IMR-90 (cell line): ENCODE measurements at regions not wholly inside any gene's neighbourhood (a gene's known extent, or its start where the extent isn't known, plus 50 kb on each side); places are given as distances from the start of the nearest gene placed in this dataset.

ENCODE experiments used
- ATAC-seq: fragments of 200-7000 bp; cut with Tn5 transposase; 2 replicates; pipeline ENCODE4 v1.9.1; 2020; ENCODE audit warnings: low read depth, mild to moderate bottlenecking, moderate library complexity
- BruUV-seq: library from RNA; stranded (reverse); fragments of 400-500 nt; replicated peaks from 2 replicates; lab custom pipeline; 2021; lab: Mats Ljungman, UMichigan
- CTCF ChIA-PET: fragments of 300-600 bp; formaldehyde crosslinking; extraction: SDS; loops from one replicate; lab custom pipeline; 2021; ENCODE audit warnings: antibody characterized with exemption; lab: Yijun Ruan, JAX
- POLR2A ChIA-PET: fragments of 300-600 bp; sonication (Branson Sonifier 250); formaldehyde crosslinking; loops from one replicate; lab custom pipeline; 2022; ENCODE audit warnings: antibody characterized with exemption; ENCODE audit not compliant: unreplicated experiment; lab: Charles Lee
- DNase-seq: peaks from one replicate; pipeline ENCODE4 v3.0.0; 2013
- H2AFZ ChIP-seq: replicated peaks from 2 replicates; pipeline ENCODE3; 2013; ENCODE audit warnings: low read length, mild to moderate bottlenecking; ENCODE audit not compliant: poor library complexity
- H2AK5ac ChIP-seq: 2 replicates; pipeline ENCODE4 v1.6.1; 2013; ENCODE audit warnings: low read depth, low read length, inconsistent platforms
- H2AK9ac ChIP-seq: replicated peaks from 2 replicates; pipeline ENCODE3; 2013; ENCODE audit warnings: mild to moderate bottlenecking, low read depth, low read length, moderate library complexity; ENCODE audit not compliant: poor library complexity
- H2BK120ac ChIP-seq: 2 replicates; pipeline ENCODE4 v1.6.1; 2013; ENCODE audit warnings: low read depth, low read length, inconsistent platforms
- H2BK15ac ChIP-seq: 3 replicates; pipeline ENCODE4 v1.6.1; 2013; ENCODE audit warnings: low read depth, low read length, inconsistent platforms
- H2BK20ac ChIP-seq: 2 replicates; pipeline ENCODE4 v1.6.1; 2013; ENCODE audit warnings: low read depth, mild to moderate bottlenecking, inconsistent platforms, low read length, moderate library complexity
- H2BK5ac ChIP-seq: 2 replicates; pipeline ENCODE4 v1.6.1; 2013; ENCODE audit warnings: mild to moderate bottlenecking, low read depth, low read length, inconsistent platforms; ENCODE audit not compliant: poor library complexity, severe bottlenecking
- H3K14ac ChIP-seq: replicated peaks from 2 replicates; pipeline ENCODE4 v1.6.1; 2013; ENCODE audit warnings: low read depth, low read length, inconsistent platforms
- H3K18ac ChIP-seq: 2 replicates; pipeline ENCODE4 v1.6.1; 2013; ENCODE audit warnings: low read depth, low read length, control low read depth
- H3K23ac ChIP-seq: 2 replicates; pipeline ENCODE4 v1.6.1; 2013; ENCODE audit warnings: low read depth, low read length, inconsistent platforms
- H3K27ac ChIP-seq: 2 replicates; pipeline ENCODE4 v1.5.1; 2013; ENCODE audit warnings: mild to moderate bottlenecking, control low read depth, low read length; ENCODE audit not compliant: insufficient read depth
- H3K27me3 ChIP-seq: 2 replicates; pipeline ENCODE4 v1.6.1; 2013; ENCODE audit warnings: low read length; ENCODE audit not compliant: control insufficient read depth, insufficient read depth
- H3K36me3 ChIP-seq: 2 replicates; pipeline ENCODE4 v1.6.1; 2013; ENCODE audit warnings: low read length, mixed read lengths; ENCODE audit not compliant: control insufficient read depth, insufficient read depth
- H3K4ac ChIP-seq: 2 replicates; pipeline ENCODE4 v1.6.1; 2013; ENCODE audit warnings: low read depth, low read length, inconsistent platforms
- H3K4me1 ChIP-seq: 2 replicates; pipeline ENCODE4 v1.6.1; 2013; ENCODE audit warnings: low read length, mixed read lengths; ENCODE audit not compliant: control insufficient read depth, insufficient read depth
- H3K4me2 ChIP-seq: 2 replicates; pipeline ENCODE4 v1.6.1; 2013; ENCODE audit warnings: low read depth, mild to moderate bottlenecking, control low read depth, low read length, moderate library complexity
- H3K4me3 ChIP-seq: 2 replicates; pipeline ENCODE4 v1.5.1; 2013; ENCODE audit warnings: low read depth, mild to moderate bottlenecking, control low read depth, low read length, moderate library complexity; ENCODE audit not compliant: insufficient read depth
- H3K56ac ChIP-seq: 2 replicates; pipeline ENCODE4 v1.6.1; 2013; ENCODE audit warnings: low read length, inconsistent platforms; ENCODE audit not compliant: insufficient read depth; ENCODE audit errors: extremely low read depth
- H3K79me1 ChIP-seq, 2 experiments: 2 replicates each; pipeline ENCODE4 v1.6.1; 2013; ENCODE audit warnings: low read length in 2 of 2, inconsistent platforms in 1 of 2, low read depth in 1 of 2
- H3K9ac ChIP-seq: 2 replicates; pipeline ENCODE4 v1.6.1; 2013; ENCODE audit warnings: low read depth, low read length, control low read depth
- H3K9me1 ChIP-seq: 2 replicates; pipeline ENCODE4 v1.6.1; 2013; ENCODE audit warnings: low read length, inconsistent platforms; ENCODE audit not compliant: insufficient read depth
- H3K9me3 ChIP-seq: 2 replicates; pipeline ENCODE4 v1.6.1; 2013; ENCODE audit warnings: low read length; ENCODE audit not compliant: control insufficient read depth, insufficient read depth
- H4K20me1 ChIP-seq: 2 replicates; pipeline ENCODE4 v1.6.1; 2013; ENCODE audit warnings: low read length, inconsistent platforms; ENCODE audit not compliant: insufficient read depth
- H4K5ac ChIP-seq: 2 replicates; pipeline ENCODE4 v1.6.1; 2013; ENCODE audit warnings: mild to moderate bottlenecking, low read depth, low read length, control low read depth
- H4K8ac ChIP-seq, 2 experiments: 2 replicates each; pipeline ENCODE4 v1.6.1; 2013; ENCODE audit warnings: low read depth in 2 of 2, low read length in 2 of 2, control low read depth in 1 of 2, inconsistent platforms in 1 of 2
- H4K91ac ChIP-seq: 2 replicates; pipeline ENCODE4 v1.6.1; 2013; ENCODE audit warnings: low read depth, low read length, inconsistent platforms; ENCODE audit not compliant: insufficient read depth
- FOS ChIP-seq: fragments of 150-350 bp; IDR thresholded peaks from 2 replicates; pipeline ENCODE4 v1.6.1; 2016; ENCODE audit warnings: low read depth, low read length
- MAZ ChIP-seq: IDR thresholded peaks from 2 replicates; pipeline ENCODE4 v1.6.1; 2012; ENCODE audit warnings: low read depth, mild to moderate bottlenecking, low read length, improper control_type of control experiment, moderate library complexity, borderline replicate concordance
- NFE2L2 ChIP-seq: fragments of 150-350 bp; IDR thresholded peaks from 2 replicates; pipeline ENCODE4 v1.6.1; 2016; ENCODE audit warnings: low read depth, mild to moderate bottlenecking, low read length
- RAD21 ChIP-seq: IDR thresholded peaks from 2 replicates; pipeline ENCODE4 v1.6.1; 2012; ENCODE audit warnings: low read length, improper control_type of control experiment
- RFX5 ChIP-seq: IDR thresholded peaks from 2 replicates; pipeline ENCODE4 v1.8.0; 2012; ENCODE audit warnings: low read depth, mild to moderate bottlenecking, low read length, moderate library complexity
- WGBS, 2 experiments: methylation state at CpG; one replicate each; pipeline versions ENCODE4 v1.1.5 to v1.1.7; 2013; ENCODE audit warnings: missing lambda C conversion rate in 2 of 2; ENCODE audit not compliant: insufficient read length in 1 of 2; ENCODE audit errors: extremely low coverage in 2 of 2; 5-methylcytosine and 5-hydroxymethylcytosine counted together
- dilution Hi-C: fragments of 300-500 bp; cut with HindIII; formaldehyde crosslinking; loops from one replicate; pipeline ENCODE4 v1.14.3; 2018; ENCODE audit warnings: low sequenced_read_pairs; ENCODE audit not compliant: unreplicated experiment
- in situ Hi-C: fragments of 300-500 bp; cut with MboI; formaldehyde crosslinking; loops from 3 replicates; pipeline ENCODE4 v1.14.3; 2019; ENCODE audit warnings: low sequenced_read_pairs, inconsistent platforms, mixed read lengths
- intact Hi-C: fragments of 100-400 bp; cut with micrococcal nuclease; formaldehyde crosslinking; loops from 2 replicates; pipeline ENCODE4 v1.10.0; 2022
- TF ChIP-seq, protein P1 (sequence below): conservative IDR thresholded peaks from 2 replicates; pipeline ENCODE4 v1.5.1; 2012; ENCODE audit warnings: mild to moderate bottlenecking, low read depth, low read length, improper control_type of control experiment

DNA sequence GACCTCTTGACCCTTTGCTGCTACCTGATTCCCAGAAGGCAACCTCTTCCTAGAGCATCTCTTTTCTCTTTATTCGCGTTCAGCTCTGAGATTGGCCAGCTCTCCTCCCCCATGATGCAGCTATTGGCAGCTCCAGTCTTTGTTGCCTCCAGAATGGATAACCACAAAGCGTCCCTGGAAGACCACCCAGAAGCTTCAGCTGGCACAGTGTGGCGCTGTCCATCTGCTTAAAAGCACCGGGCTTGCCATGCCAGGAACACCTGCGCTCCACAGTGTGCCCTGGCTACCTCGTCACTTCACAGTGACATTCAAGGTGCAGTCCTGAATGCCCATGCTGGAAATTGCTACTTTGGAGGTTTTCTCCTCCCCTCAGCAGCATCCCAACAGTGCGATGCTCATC lies 353.9 kb downstream of the LMO4 start:
- no TSS peak for BruUV-seq
- CTCF ChIA-PET = interaction anchor here (1.1 kb wide), 1 partner anchor 10 kb away, joined by 3 read pairs; no protein-coding TSS in a partner anchor
- H3K27ac ChIP-seq = no peak overlapping the region

More for the DNA sequence above, 353.9 kb downstream of the LMO4 start:
- POLR2A ChIA-PET = no interaction called here
- Histone ChIP-seq H3K14ac (no peak overlapping the region), H4K20me1 (no peaks in the 10 kb centered on the region), H2BK120ac (no peak overlapping the region), H3K23ac (no peak overlapping the region), H3K4me3 (no peak overlapping the region), H3K36me3 (no peaks in the 10 kb centered on the region), H4K5ac (no peak overlapping the region), H3K56ac (no peak overlapping the region), H2AFZ (peak overlapping the region; percentile 37), H3K27me3 (no peaks in the 10 kb centered on the region), H3K4me1 (peaks cover 10% of the 10 kb centered on the region), H3K18ac (no peak overlapping the region), H2BK15ac (no peak overlapping the region), H3K9me3 (0 out of 2 replicates have a peak, but pooled peaks cover 2% of the 10 kb centered on the region), H3K9ac (no peak overlapping the region), H2AK9ac (no peak overlapping the region), H4K8ac (no peak overlapping the region), H3K79me1 (no peaks in the 10 kb centered on the region), H2BK5ac (no peak overlapping the region), H3K9me1 (no peaks in the 10 kb centered on the region; the same call in 1 of the 2 replicates), H2AK5ac (no peak overlapping the region), H3K4ac (no peak overlapping the region), H2BK20ac (no peak overlapping the region), H4K91ac (no peak overlapping the region), H3K4me2 (no peak overlapping the region)
- DNase-seq (no peak), ATAC-seq (no peak)
- TF ChIP-seq, protein P1, sequence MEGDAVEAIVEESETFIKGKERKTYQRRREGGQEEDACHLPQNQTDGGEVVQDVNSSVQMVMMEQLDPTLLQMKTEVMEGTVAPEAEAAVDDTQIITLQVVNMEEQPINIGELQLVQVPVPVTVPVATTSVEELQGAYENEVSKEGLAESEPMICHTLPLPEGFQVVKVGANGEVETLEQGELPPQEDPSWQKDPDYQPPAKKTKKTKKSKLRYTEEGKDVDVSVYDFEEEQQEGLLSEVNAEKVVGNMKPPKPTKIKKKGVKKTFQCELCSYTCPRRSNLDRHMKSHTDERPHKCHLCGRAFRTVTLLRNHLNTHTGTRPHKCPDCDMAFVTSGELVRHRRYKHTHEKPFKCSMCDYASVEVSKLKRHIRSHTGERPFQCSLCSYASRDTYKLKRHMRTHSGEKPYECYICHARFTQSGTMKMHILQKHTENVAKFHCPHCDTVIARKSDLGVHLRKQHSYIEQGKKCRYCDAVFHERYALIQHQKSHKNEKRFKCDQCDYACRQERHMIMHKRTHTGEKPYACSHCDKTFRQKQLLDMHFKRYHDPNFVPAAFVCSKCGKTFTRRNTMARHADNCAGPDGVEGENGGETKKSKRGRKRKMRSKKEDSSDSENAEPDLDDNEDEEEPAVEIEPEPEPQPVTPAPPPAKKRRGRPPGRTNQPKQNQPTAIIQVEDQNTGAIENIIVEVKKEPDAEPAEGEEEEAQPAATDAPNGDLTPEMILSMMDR = no peak
- TF ChIP-seq RFX5 (no peak), FOS (no peak), RAD21 (no peak), MAZ (no peak), NFE2L2 (no peak)
- dilution Hi-C loops (no loop called here), intact Hi-C loops (loop anchor here (5.0 kb wide), 1 partner anchor 270 kb away; no protein-coding TSS in a partner anchor), in situ Hi-C loops (loop anchor here (10.0 kb wide), 1 partner anchor 262 kb away; no protein-coding TSS in a partner anchor)
- 80% methylated on average over 6 of the region's 8 CpGs; no CpG with 5 or more reads in 1 of the 2 experiments for WGBS, 2 experiments
